Heart left ventricle (tissue), 16 donors: ENCODE measurements at regions not wholly inside any gene's neighbourhood (a gene's known extent, or its start where the extent isn't known, plus 50 kb on each side); places are given as distances from the start of the nearest gene placed in this dataset.

Experiments used
- ATAC-seq, 4 donors: fragments of 200-7000 bp; cut with Tn5 transposase; one replicate each; pipeline ENCODE4 v1.9.1; 2020 to 2022; ENCODE audit warnings: moderate library complexity in 4 of 4, mild to moderate bottlenecking in 3 of 4, moderate number of reproducible peaks in 1 of 4
- DNase-seq, 5 donors: peaks; one replicate each; pipeline ENCODE4 v3.0.0-alpha.2; 2020
- H3K27ac ChIP-seq, 12 donors: fragments of 200-600 bp; sonication (generic) in 4 of 12; one replicate each; pipeline versions ENCODE4 v1.5.0 to v1.8.0; 2016 to 2022; ENCODE audit warnings: mild to moderate bottlenecking in 2 of 12
- H3K27me3 ChIP-seq, 9 donors: fragments of 200-600 bp; sonication (generic) in 2 of 9; one replicate each; pipeline versions ENCODE4 v1.5.1 to v1.8.0; 2016 to 2022; ENCODE audit warnings: mild to moderate bottlenecking in 3 of 9
- H3K36me3 ChIP-seq, 9 donors: fragments of 200-600 bp; sonication (generic) in 2 of 9; one replicate each; pipeline versions ENCODE4 v1.5.0 to v1.8.0; 2018 to 2022; ENCODE audit warnings: mild to moderate bottlenecking in 2 of 9
- H3K4me1 ChIP-seq, 12 donors: fragments of 200-600 bp; sonication (generic) in 4 of 12; one replicate each; pipeline versions ENCODE4 v1.5.0 to v1.8.0; 2016 to 2022; ENCODE audit warnings: mild to moderate bottlenecking in 3 of 12
- H3K4me3 ChIP-seq, 12 donors: fragments of 200-600 bp; sonication (generic) in 4 of 12; one replicate each; pipeline versions ENCODE4 v1.5.0 to v1.8.0; 2017 to 2022; ENCODE audit warnings: mild to moderate bottlenecking in 9 of 12, moderate library complexity in 4 of 12
- H3K9me3 ChIP-seq, 12 donors: fragments of 200-600 bp; sonication (generic) in 4 of 12; one replicate each; pipeline versions ENCODE4 v1.5.0 to v1.8.0; 2016 to 2022; ENCODE audit warnings: mild to moderate bottlenecking in 1 of 12
- POLR2A ChIP-seq, 2 donors: fragments of 450-650 bp; IDR thresholded peaks; one replicate each; pipeline ENCODE4 v1.6.1; 2017; ENCODE audit warnings: antibody characterized with exemption in 2 of 2, mild to moderate bottlenecking in 2 of 2, moderate library complexity in 2 of 2
- WGBS, 4 donors: extraction: QIAGEN DNeasy Blood & Tissue Kit in 2 of 4; methylation state at CpG; one replicate each; pipeline versions ENCODE4 v1.1.5 to v1.1.7; 2013 to 2018; 5-methylcytosine and 5-hydroxymethylcytosine counted together
- intact Hi-C, 10 donors: fragments of 100-400 bp; cut with DNase I; formaldehyde crosslinking; loops; one replicate each; pipeline versions ENCODE4 v1.11.1 to v1.14.2; 2022
- TF ChIP-seq, protein P1 (sequence below), 12 donors: fragments of 200-600 bp; sonication (generic) in 4 of 12; IDR thresholded peaks; one replicate each; pipeline versions ENCODE4 v1.5.0 to v1.8.0; 2018 to 2022; ENCODE audit warnings: antibody characterized with exemption in 12 of 12, mild to moderate bottlenecking in 5 of 12
- donor health status: ischemic (EF 13 %, LVEDD 7.1; RV severe dilation, severe dysfunction).
- donor health status: healthy with polysubstance abuse.
- donor health status: DM: no; HTN: yes; CAD: no.
- donor health status: DM: no; HTN: no; CAD: no.
- donor health status: ischemic (EF 25% LVEDD 6.9; RV normal size, moderate dysfunction).
- donor health status: ischemic (EF 25% LVEDD 5.7; RV mildly dilated, moderate dysfunction).
- donor health status: healthy.
- donor health status: DM: yes; HTN: yes; CAD: no.
- donor health status: ischemic (EF 35%, LVEDD 5.7; RV mildly dilated, moderate dysfunction).
- donor health status: nonischemic (EF 11% LVEDD 7.7; RV severe dilation, severe dysfunction).
- donor health status: DM: yes; HTN: yes; CAD: no.
- donor health status: PGD.
- donor health status: ischemic (EF 29% LVEDD 5.4; RV normal size, mild dysfunction).
- donor health status: nonischemic (EF 23%, LVEDD 6.1; RV moderate dilation, normal function).

DNA sequence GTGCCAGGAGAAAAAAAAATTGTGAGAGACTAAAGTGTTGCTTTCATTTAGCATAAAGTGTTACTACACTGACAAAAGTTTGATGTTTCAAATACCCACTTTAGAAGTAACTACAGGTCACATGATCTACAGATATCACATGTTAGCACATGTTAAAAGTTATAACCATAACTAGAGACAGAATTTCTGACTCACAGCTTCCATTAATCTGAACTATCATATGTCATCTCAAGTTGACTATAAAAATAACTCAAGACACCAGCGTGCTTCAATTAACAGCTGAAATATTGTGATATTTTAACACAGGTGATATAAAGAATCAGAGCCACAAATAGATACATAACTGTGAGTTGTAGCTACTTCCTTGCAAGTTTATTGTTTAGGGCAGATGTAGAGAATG lies 591.5 kb upstream of the PITX2 start:
- ATAC-seq (no peak), DNase-seq (no peak)
- Histone ChIP-seq H3K4me3 (no peak overlapping the region), H3K36me3 (no peaks in the 10 kb centered on the region), H3K9me3 (no peaks in the 10 kb centered on the region), H3K4me1 (no peaks in the 10 kb centered on the region), H3K27ac (no peak overlapping the region), H3K27me3 (no peaks in the 10 kb centered on the region)
- intact Hi-C loops = no loop called here
- 58 to 77% (median 68%) methylated on average over 1 of the region's 1 CpG for WGBS, 4 donors
- TF ChIP-seq, protein P1, sequence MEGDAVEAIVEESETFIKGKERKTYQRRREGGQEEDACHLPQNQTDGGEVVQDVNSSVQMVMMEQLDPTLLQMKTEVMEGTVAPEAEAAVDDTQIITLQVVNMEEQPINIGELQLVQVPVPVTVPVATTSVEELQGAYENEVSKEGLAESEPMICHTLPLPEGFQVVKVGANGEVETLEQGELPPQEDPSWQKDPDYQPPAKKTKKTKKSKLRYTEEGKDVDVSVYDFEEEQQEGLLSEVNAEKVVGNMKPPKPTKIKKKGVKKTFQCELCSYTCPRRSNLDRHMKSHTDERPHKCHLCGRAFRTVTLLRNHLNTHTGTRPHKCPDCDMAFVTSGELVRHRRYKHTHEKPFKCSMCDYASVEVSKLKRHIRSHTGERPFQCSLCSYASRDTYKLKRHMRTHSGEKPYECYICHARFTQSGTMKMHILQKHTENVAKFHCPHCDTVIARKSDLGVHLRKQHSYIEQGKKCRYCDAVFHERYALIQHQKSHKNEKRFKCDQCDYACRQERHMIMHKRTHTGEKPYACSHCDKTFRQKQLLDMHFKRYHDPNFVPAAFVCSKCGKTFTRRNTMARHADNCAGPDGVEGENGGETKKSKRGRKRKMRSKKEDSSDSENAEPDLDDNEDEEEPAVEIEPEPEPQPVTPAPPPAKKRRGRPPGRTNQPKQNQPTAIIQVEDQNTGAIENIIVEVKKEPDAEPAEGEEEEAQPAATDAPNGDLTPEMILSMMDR (IDR thresholded peaks at IDR 0.05) = no peak
- TF ChIP-seq POLR2A (IDR thresholded peaks at IDR 0.05) = no peak

GRCh38 chr4:111215755-111216154 lies 592.9 kb upstream of the PITX2 start:
- Histone ChIP-seq H3K4me3 (no peak overlapping the region), H3K27ac (no peak overlapping the region), H3K27me3 (no peaks in the 10 kb centered on the region), H3K4me1 (no peaks in the 10 kb centered on the region), H3K36me3 (no peaks in the 10 kb centered on the region), H3K9me3 (no peaks in the 10 kb centered on the region)
- ATAC-seq = no peak
- no peak for DNase-seq
- no peak for TF ChIP-seq POLR2A (IDR thresholded peaks at IDR 0.05)
- TF ChIP-seq, protein P1 (IDR thresholded peaks at IDR 0.05) = no peak
- intact Hi-C loops = no loop called here

GRCh38 chr4:111216791-111217190 lies 593.9 kb upstream of the PITX2 start:
- no peak overlapping the region for H3K27ac ChIP-seq
- no peaks in the 10 kb centered on the region for H3K27me3 ChIP-seq
- intact Hi-C loops = no loop called here
- DNase-seq = no peak
- no peaks in the 10 kb centered on the region for H3K36me3 ChIP-seq
- no peaks in the 10 kb centered on the region for H3K4me1 ChIP-seq
- ATAC-seq = no peak
- no peak for TF ChIP-seq POLR2A (IDR thresholded peaks at IDR 0.05)
- TF ChIP-seq, protein P1 (IDR thresholded peaks at IDR 0.05) = no peak
- peaks cover 0 to 8% (median 0%) of the 10 kb centered on the region in 12 donors for H3K9me3 ChIP-seq
- no peak overlapping the region for H3K4me3 ChIP-seq

DNA sequence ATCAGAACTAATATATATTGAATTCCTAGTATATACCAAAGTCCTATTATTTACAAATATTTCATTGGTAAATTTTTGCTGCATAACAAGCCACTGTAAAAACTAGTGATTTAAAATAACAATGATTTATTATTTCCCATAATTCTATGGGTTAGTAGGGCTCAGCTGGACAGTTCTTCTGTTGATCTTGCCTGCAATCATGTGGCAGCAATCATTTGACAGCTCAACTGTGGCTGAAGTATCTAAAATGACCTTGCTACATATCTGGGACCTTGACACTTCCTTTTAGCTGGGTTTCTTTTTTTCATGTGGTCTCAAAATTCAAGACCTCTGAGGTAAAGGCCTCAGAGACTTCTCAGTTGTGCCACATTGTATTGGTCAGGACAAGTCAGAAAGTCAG lies 598.5 kb upstream of the PITX2 start:
- H3K4me3 ChIP-seq = no peak overlapping the region
- DNase-seq = no peak
- no peak overlapping the region for H3K27ac ChIP-seq
- peaks cover 0 to 10% (median 0%) of the 10 kb centered on the region in 12 donors for H3K9me3 ChIP-seq
- H3K27me3 ChIP-seq = no peaks in the 10 kb centered on the region
- ATAC-seq = no peak
- H3K4me1 ChIP-seq = no peaks in the 10 kb centered on the region
- intact Hi-C loops = no loop called here
- TF ChIP-seq, protein P1 (IDR thresholded peaks at IDR 0.05) = no peak
- no peak for TF ChIP-seq POLR2A (IDR thresholded peaks at IDR 0.05)
- H3K36me3 ChIP-seq = no peaks in the 10 kb centered on the region
